GM12892 (cell line): ENCODE measurements at regions not wholly inside any gene's neighbourhood (a gene's known extent, or its start where the extent isn't known, plus 50 kb on each side); places are given as distances from the start of the nearest gene placed in this dataset.

Experiments used
- POLR2A ChIP-seq: IDR thresholded peaks from 2 replicates; pipeline ENCODE4 v1.6.1; 2011; ENCODE audit warnings: low read depth, low read length, control low read depth
- POLR2AphosphoS5 ChIP-seq: IDR thresholded peaks from 2 replicates; pipeline ENCODE4 v1.6.1; 2011; ENCODE audit warnings: low read depth, low read length, control low read depth
- TAF1 ChIP-seq: IDR thresholded peaks from 2 replicates; pipeline ENCODE4 v1.6.1; 2011; ENCODE audit warnings: low read depth, mild to moderate bottlenecking, control low read depth, low read length, borderline replicate concordance

- TF ChIP-seq POLR2A (no peak), POLR2AphosphoS5 (no peak), TAF1 (no peak)
Observed at GRCh38 chr1:73874806-73875205, 323.2 kb downstream of the LRRIQ3 start.
